Ishikawa (cell line): ENCODE measurements at regions not wholly inside any gene's neighbourhood (a gene's known extent, or its start where the extent isn't known, plus 50 kb on each side); places are given as distances from the start of the nearest gene placed in this dataset.

ENCODE experiments used
- CEBPB ChIP-seq: IDR thresholded peaks from 2 replicates; pipeline ENCODE4 v1.6.1; 2012
- EP300 ChIP-seq: IDR thresholded peaks from 2 replicates; pipeline ENCODE4 v1.6.1; 2012; ENCODE audit warnings: borderline replicate concordance
- ZBTB7A ChIP-seq: IDR thresholded peaks from 2 replicates; pipeline ENCODE4 v1.6.1; 2012; ENCODE audit warnings: low read depth
- TF ChIP-seq, protein P1 (sequence below): IDR thresholded peaks from 2 replicates; pipeline ENCODE4 v1.6.1; 2012

DNA sequence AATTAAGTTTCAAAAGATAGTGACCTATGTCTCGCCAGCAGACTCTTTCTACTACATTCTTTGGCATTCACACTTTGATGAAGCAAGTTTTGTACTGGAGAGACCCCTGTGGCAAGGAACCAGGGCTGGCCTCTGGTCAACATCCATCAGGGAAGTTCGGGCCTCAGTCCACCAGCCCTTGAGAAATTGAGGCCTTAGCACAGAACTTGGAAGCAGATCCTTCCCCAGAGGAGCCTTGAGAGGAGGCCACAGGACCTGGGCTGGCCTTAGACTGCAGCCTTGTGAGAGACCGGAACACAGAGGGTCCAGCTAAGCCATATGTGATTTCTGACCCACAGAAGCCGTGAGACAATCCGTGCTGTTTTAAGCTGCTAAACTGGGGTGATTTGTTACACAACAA is 317.9 kb downstream of the ZSWIM6 start:
- no peak for TF ChIP-seq CEBPB
- TF ChIP-seq, protein P1, sequence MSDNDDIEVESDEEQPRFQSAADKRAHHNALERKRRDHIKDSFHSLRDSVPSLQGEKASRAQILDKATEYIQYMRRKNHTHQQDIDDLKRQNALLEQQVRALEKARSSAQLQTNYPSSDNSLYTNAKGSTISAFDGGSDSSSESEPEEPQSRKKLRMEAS: no peak
- TF ChIP-seq ZBTB7A: no peak
- TF ChIP-seq EP300: no peak
